H54 (cell line): ENCODE measurements at regions not wholly inside any gene's neighbourhood (a gene's known extent, or its start where the extent isn't known, plus 50 kb on each side); places are given as distances from the start of the nearest gene placed in this dataset.
"Not testable (repeated sequence)": the region's sequence is repeated elsewhere in the genome, so short reads cannot be mapped to it uniquely, and the experiment has no call there.

Source experiments
- DNase-seq: peaks from one replicate; pipeline ENCODE4 v3.0.0; 2011; ENCODE audit warnings: low spot score, mixed read lengths; ENCODE audit not compliant: insufficient read length
- FAIRE-seq: peaks from 3 replicates; lab custom pipeline; 2011; peaks lifted over from hg19 to GRCh38; lab: Jason Lieb, UNC
- POLR2A ChIP-seq: IDR thresholded peaks from 2 replicates; pipeline ENCODE4 v1.6.1; 2011; ENCODE audit warnings: low read depth, mild to moderate bottlenecking, low read length

- DNase-seq, result no peak
- no peak for FAIRE-seq
- no peak for TF ChIP-seq POLR2A
Observed at GRCh38 chr6:1178590-1178989, 133.3 kb upstream of the FOXQ1 start.

- TF ChIP-seq POLR2A, result no peak
- DNase-seq (no peak), FAIRE-seq (no peak)
Observed at GRCh38 chr6:1176567-1176966, 135.3 kb upstream of the FOXQ1 start.

- DNase-seq (no peak), FAIRE-seq (no peak)
- TF ChIP-seq POLR2A, result no peak
Observed at GRCh38 chr6:1175877-1176276, 136.0 kb upstream of the FOXQ1 start.

- DNase-seq, result no peak
- TF ChIP-seq POLR2A, result no peak
- FAIRE-seq, result no peak
Observed at GRCh38 chr6:1170794-1171193, 141.1 kb upstream of the FOXQ1 start.

- no peak for FAIRE-seq
- no peak for DNase-seq
- no peak for TF ChIP-seq POLR2A
Observed at GRCh38 chr6:1164600-1164999, 147.3 kb upstream of the FOXQ1 start.

- no peak for FAIRE-seq
- TF ChIP-seq POLR2A, result no peak
- DNase-seq, result no peak
Observed at GRCh38 chr6:1163501-1163900, 148.4 kb upstream of the FOXQ1 start.

- DNase-seq, result no peak
- no peak for FAIRE-seq
Observed at GRCh38 chr6:1162367-1163275, 149.3 kb upstream of the FOXQ1 start.

GRCh38 chr6:1156411-1156810 lies 155.5 kb upstream of the FOXQ1 start:
- not testable (repeated sequence) for FAIRE-seq, DNase-seq

More at GRCh38 chr6:1162367-1163275, 149.3 kb upstream of the FOXQ1 start:
- no peak for TF ChIP-seq POLR2A

- FAIRE-seq (no peak), DNase-seq (no peak)
- TF ChIP-seq POLR2A, result no peak
Observed at GRCh38 chr6:1153696-1154245, 158.1 kb upstream of the FOXQ1 start.

GRCh38 chr6:1146500-1146899 lies 165.4 kb upstream of the FOXQ1 start:
- no peak for DNase-seq
- no peak for TF ChIP-seq POLR2A
- FAIRE-seq, result no peak

GRCh38 chr6:1145768-1146218 lies 166.1 kb upstream of the FOXQ1 start:
- FAIRE-seq (no peak), DNase-seq (no peak)
- no peak for TF ChIP-seq POLR2A

- FAIRE-seq (no peak), DNase-seq (no peak)
- TF ChIP-seq POLR2A, result no peak
Observed at GRCh38 chr6:1144842-1145767, 166.8 kb upstream of the FOXQ1 start.

- DNase-seq (no peak), FAIRE-seq (no peak)
- no peak for TF ChIP-seq POLR2A
Observed at GRCh38 chr6:1143655-1144054, 168.2 kb upstream of the FOXQ1 start.

GRCh38 chr6:1139155-1139890 lies 172.6 kb upstream of the FOXQ1 start:
- DNase-seq (no peak), FAIRE-seq (no peak)
- TF ChIP-seq POLR2A, result no peak
